ENCODE measurements at regions not wholly inside any gene's neighbourhood (a gene's known extent, or its start where the extent isn't known, plus 50 kb on each side); places are given as distances from the start of the nearest gene placed in this dataset.

DNA sequence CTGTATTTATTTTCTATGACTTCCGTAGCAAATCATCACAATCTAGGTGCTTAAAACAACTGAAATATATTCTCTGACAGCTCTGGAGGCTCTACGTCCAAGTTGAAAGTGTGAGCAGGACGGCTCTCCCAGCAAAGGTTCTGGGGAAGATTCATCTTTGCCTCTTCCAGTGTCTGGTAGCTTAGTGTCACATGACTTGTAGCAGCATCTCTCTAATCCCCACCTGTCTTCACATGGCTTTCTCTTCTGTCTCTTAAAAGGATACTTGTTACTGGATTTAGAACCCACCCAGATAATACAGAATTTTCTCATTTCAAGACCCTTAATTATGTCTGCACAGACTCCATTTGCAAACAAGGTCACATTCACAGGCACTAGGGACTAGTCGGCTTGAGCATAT is 687.7 kb upstream of the RBFOX1 start:
- no peak for DNase-seq

DNA sequence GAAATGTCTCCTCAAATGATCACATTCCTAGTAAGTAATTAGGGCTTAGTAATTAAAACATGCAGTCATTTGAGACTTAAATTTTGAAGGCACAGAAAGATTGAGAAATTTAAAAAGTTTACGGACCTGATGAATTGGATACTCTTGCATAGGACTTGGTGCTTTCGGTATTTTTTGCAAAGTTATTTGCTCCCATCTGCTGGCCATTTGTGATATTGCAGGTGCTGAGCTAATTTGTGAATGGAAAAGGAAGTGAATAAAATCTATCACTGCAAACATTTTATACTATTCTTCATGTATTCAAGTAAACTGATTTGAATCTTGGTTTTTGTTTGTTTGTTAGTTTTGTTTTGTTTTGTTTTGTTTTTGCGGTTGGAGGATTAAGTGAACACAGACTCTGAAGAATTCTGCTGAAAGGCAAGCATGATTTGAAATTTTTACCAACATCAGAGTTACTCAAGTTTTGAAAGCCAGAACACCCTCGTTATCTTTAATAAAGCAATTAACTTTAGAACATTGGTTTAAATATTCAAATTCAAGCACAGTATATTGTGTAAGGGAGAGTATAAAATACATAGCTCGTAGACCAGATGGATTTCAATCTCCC is 689.5 kb upstream of the RBFOX1 start:
- peak; percentile 10 for DNase-seq

DNA sequence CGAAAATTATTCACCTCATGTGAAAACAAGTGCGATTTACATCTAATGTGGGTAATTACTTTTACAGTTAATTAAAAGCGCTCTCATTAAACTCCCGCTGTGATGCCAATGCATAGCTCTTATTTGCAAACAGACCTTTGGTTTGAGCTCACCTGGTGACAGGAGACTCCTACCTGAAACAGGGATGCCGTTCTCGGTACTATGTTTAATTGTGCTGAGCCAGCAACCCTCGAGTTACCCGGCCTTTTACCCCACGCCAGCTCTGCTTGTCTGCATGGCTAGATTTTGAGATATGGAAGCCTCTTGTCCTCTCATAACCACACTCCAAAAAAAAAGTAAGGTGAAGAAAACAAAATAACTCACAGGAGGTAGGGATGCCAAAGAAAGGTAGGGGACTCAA is 690.4 kb upstream of the RBFOX1 start:
- DNase-seq = no peak

DNA sequence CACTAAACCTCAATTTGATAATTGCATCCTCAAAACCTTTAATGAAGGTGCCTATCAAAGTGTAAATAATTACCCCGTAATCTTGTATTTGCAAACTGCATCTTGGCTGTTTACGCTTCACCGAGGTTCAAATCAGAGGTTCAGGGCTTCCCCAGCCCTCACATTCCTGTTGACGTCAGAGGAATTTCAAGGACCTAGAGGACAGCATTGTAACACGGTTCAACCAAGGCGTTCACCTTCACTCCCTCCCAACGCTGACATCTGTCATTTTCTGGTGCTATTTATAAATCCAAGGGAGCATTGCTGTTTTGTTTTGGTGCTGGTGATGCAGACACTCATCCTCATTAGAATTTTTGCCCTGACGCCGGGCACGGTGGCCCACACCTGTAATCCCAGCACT is 691.6 kb upstream of the RBFOX1 start:
- DNase-seq = no peak

DNA sequence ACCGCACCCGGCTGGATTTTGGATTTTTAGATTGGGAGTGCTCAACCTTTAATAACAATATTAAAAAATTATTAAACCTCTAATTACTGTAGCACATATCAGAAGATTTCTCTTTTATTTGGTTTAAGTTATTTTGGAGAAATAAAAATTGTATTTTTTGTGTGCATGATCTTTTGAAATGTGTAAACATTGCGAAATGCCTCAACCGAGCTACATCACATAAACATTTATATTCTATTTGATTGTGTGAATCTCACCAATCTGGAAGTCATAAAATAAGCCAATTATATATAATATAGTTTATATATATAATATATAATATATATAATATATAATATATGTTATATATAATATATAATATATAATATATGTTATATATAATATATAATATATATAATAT is 696.2 kb upstream of the RBFOX1 start:
- no peak for DNase-seq

DNA sequence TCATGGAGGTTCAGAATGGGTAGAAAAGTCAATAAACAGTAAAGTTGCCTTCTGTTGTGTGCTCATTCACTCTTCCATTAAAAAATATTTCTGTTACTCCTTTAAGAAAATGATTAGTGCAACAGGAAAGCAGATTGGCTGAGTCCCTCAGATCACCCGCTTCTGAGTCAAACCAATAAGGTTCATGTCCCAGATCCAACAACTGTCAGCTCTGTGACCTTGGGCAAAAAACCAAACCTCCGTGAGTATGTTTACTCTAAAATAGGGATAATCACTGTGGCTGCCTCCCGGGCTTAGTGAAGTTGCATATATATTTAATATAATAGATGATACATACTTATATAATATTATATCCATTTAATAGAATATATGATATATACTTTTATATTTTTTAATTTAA is 698.5 kb upstream of the RBFOX1 start:
- DNase-seq = no peak

DNA sequence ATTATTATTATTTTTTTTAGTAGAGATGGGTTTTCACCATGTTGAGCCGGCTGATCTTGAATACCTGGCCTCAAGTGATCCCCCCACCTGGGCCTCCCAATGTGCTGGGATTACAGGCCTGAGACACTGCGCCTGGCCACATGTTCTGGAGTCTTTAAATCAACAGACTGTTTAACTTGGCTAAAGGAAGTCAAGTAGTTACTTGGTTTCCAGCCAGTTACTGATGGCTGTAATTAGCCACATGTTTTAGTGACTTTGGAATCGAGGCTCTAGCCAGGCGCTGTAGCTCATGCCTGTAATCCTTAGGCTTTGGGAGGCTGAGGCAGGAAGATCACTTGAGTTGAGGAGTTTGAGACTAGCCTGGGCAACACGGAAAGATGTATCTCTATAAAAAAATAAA is 699.2 kb upstream of the RBFOX1 start:
- DNase-seq = no peak

DNA sequence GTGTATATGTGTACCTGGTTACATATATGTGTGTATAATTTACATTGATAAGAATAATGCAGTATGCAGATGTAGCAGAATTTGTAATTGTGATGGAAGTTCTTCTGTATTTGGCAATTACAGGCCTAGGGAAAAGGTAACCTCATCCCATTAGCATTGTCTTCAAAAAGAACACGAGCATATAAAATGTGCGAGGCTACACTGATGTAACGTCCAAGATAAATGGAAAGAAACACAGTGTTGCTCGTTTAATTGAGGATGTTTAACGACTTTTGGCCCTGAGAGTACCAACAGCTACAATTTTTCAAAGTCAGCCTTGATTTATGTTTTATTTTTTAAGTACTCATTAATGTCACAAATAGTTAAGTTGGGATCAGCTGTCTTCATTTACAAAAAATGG is 703.5 kb upstream of the RBFOX1 start:
- no peak for DNase-seq

DNA sequence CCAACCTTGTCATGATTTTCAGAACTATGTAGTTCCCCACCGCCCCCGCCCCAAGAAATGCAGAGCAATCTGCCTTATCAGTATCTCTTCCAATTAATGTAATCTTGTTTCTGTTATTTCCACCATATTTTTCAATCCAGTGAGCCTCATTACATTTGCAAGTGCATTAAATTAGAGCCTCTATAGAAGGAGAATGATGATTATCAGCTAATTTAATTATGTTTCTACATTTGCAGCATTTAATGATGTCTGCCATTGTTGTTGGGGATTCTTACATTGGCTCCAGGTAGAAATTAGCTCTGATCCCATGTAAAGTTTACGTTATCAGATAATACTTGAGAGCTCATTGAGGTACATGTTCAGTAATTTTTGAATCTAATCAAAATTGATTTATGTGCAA is 707.0 kb upstream of the RBFOX1 start:
- DNase-seq = no peak

DNA sequence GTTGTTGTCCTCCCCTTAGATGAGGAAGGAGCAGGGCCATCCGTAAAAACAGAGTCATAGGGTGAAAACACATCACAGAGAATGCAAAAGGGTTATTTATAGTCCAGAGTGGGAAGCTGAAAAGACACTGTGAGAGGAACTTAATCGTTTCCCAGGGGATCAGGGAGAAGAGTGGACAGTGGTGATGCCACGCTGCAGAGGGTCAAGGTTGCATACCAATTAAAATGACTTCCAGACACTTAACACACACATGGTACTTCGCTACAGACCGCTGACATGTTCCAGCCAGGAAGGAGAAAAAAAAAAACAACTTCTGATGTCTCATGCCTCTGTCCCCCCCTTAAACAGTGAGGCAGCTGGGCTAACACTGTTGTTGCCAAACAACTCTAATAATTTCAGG is 713.8 kb upstream of the RBFOX1 start:
- DNase-seq = no peak

DNA sequence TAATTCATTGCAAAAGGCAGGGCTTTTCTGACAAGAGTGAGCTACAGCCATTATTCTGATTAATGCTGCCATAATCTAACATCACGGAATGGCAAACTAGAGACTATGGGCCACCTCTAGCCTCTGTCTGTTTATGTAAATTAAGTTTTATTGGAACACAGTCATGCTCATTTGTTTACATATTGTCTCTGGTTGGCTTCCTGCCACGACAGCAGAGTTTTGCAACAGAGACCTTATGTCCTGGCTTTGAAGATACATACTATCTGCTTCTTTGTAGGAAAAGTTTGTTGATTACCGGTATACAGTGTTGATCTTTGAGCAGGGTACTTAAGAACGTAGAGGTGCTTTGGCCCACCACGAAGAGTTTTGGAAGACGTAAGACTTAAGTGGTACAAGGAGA is 715.9 kb upstream of the RBFOX1 start:
- no peak for DNase-seq

DNA sequence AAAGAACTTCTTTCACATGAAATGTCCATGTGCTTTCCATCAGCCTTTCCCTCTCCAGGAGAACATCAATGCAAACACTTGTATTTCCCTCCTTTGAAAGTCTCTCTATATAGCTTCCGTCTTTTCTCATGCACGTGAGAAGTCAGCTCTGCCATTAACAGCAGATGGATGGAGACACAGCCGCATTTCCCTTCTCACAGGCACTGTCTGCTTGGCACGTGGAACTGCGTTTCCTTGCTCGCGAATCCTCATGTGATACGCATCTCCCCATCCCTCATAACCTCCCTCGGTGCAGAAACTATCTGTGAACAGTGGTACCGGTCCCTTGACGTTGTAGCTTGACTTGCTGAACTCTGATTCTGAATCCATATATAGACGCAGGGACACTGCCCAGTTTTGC is 717.0 kb upstream of the RBFOX1 start:
- no peak for DNase-seq

DNA sequence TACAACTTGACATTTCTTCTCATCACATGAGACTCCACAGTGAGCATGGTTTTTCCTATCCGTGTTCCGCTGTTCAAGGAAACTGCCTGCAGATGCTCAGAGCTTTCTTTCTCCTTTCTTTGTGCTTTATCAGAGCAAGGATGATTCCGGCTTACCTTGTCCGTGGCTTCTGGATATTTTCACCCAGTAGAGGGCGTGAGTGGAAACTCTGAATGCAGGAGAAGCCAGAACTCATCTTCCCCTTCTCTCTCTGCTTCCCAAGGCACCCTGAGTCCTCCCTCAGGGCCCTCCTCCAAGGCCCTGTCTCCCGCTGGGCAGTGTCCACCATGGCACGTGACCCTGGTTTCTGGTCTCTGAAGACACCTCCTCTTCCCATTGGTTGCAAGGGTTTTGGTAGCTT is 721.1 kb upstream of the RBFOX1 start:
- no peak for DNase-seq

DNA sequence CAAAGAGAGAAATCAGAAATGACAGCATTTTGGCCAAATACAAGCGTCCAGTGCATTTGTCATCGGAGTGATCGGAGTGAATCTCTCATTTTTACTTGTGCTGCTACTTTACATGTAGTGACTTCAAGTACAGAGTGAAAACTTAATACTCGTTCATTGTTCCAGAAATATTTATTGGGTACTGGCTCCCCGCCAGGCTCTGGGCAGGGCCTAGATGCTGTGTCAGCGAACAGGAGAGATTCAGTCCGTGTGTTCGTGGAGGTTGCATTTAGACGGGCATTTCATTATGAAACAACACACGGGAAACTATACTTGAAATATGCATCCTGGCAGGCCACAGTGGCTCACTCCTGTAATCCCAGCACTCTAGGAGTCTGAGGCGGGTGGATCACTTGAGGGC is 727.2 kb upstream of the RBFOX1 start:
- DNase-seq = no peak

DNA sequence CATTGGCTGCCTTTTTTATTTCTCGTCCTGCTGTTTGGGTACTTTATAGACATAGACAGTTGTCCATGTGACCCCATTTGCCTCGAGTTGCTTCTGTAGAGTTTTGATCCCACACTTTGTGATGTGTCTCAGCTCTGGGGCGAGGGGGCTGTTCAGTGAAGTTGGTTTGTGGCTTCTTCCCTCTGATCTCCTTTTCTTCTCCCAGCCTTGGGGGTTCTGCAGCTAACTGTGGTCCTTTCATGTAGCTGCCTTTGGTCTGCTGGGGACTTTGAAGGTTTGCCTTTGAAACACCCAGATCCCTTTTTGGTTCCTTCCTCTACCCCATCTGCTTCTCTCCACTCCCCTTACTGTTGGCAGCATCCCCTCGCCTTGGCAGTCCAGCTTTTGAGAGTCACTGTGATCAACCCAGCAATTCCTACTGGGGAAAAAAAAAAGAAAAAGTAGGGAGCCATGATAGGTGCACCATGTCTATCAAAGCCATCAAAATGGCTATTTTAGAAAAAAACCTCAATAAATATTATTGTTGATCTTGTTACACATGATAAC is 728.8 kb upstream of the RBFOX1 start:
- DNase-seq = no peak

DNA sequence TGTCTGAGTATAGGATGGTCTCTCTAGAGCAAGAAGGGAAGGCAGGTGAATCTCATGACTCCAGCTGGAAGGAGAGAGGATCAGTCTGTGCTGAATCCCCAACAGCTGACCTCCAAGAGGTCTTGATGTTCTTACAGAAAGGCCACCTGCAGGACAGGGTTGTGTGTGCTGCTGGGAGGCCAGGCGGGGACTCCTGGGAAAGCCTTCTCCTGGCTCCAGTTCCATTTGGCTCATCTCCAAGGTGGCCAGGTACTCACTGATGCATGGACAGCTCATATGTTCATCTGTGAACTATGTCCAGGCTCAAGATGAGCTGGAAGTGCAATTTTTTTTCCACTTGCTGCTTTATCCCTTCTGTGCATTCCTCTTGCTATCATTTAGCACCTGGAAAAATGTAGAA is 730.2 kb upstream of the RBFOX1 start:
- DNase-seq = no peak

DNA sequence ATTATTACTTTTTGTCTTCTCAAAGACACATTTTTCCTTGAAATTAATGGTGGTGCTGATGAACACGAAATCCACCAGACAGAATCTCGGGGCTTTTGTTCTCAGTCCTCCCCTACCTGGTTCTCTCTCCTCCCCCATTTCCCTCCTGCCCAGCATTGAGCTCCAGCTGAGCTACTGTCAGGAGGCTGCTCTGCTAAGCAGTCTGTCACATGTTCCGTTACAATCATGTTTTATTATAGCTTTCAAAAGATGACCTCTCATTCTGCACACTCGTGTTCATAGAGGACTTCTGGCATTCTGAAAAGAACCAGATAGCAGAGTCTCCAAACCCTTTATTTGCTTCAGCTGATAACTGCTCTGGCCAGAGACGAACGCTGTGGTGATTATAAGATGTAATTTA is 732.5 kb upstream of the RBFOX1 start:
- DNase-seq = no peak

DNA sequence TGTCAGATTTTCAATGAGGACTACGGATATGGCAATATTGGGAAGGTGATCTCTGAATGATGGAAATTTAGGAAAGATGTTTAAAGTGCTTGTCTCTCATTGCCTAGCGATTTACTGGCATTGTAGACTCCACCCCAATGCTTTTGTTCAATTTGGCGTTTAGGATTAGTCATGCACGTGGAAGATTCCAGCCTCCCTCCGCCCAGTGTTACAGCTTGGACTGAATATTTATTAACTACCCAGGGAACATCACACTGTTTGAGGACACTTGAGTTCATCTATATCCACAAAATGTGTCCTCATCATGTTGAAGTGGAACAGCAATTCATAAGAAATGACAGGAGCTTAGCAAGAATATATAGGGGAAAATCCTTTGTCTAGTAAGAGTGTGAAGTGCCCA is 738.8 kb upstream of the RBFOX1 start:
- DNase-seq = no peak

DNA sequence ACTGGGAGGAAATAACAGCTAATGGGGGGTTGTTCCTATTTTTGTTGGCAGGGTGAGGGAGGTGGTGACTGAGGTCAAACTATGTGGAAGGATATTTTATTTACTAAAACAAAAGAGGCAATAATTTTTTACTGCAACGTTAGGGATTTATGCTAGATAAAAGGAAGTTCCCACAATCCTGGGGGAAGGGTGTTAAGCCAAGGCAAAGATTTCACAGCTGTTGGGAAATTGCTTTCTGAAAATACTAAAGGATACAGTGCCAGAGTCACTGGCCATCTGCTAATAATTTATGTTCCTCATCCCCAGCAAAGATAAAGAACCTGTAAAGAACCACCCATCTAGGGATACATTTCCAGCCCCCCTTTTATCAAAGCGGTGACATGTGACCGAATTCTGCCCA is 756.0 kb upstream of the RBFOX1 start:
- DNase-seq = no peak

DNA sequence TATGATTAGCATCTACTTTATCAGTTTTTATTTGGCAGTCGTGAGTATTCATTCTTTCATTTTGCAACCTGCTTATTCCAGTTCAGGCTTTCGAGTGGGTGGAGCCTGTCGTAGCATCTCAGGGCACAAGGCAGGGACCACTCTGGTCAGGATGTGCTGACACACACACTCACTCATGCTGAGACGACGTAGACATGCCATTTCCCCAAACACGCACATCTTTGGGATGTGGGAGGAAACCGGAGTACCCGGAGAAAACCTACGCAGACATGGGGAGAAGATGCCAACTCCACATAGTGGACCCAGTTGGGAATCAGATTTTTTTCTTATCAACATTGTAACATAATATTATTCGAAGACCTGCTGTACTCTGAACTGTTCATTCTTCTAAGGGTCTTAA is 756.5 kb upstream of the RBFOX1 start:
- DNase-seq = no peak

DNA sequence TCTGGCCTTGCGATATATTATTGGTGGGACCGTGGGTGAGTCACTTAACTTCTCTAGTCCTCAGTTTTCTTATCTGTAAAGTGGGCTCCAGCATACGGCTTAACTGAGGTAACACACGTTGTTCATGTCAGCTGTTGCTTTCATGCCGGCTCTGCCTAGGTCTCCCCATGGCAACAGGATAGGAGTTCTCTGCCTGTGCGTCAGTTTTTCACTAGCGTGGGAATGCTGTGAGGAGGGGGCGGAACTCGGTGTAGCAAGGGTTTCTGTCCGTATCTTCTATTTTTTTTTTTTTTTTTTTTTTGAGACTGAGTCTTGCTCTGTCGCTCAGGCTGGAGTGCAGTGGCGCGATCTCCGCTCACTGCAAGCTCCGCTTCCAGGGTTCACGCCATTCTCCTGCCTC is 758.5 kb upstream of the RBFOX1 start:
- no peak for DNase-seq

DNA sequence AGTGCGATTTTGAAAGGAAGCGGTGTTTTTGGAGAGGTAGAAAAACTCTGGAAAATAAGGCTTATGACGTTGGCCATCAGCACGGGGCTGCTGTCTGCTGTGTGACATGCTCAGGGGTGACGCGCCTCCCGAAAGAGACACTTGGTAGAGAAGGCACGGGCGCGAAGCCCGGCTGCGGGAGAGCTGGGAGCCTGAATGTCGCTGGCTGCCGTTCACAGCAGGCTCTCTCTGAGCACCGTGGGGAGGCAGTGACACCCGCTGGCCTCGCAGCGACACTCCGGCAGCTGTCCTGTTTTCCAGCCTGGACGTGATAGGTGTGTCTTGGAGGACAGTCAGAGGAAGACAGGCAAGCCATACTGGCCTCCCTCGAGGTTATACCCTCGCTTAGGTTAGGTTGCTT is 759.1 kb upstream of the RBFOX1 start:
- no peak for DNase-seq

DNA sequence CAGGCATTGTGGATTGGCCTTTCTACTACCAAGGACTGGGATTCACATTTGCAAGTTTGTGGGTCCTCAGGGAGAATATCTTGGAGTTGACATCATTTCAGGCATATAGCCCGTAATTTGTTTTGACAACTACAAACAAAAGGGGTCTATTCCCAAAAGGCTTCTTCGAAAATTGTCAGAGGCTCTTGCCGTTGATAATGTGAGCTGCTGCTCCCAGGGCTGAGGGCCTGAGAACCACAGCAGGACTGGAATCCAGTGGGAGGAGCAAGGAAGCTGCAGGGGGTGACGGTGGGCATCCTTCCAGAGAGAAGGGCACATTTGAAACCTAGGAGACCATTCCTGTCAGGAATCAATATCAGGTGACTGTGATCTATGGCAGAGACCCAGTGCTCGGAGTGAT is 761.6 kb upstream of the RBFOX1 start:
- no peak for DNase-seq

DNA sequence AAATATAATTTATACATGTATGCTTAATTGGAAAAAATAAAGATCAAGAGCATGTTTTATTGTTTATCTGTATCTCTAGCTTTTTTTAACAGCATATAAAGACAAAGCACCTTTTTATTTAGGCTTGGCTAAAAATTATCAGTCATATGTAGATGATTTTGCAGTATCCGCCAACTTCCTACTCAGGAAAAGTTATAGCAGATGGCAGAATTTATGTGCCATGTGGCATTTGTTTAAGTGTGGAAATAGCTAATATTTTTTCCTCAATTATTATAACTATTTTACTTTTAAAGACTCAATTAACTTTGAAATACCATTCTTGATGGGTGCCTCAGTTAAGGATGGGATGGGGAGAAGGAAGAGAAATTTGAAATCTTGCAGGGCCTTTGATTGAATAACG is 762.1 kb upstream of the RBFOX1 start:
- DNase-seq = no peak

DNA sequence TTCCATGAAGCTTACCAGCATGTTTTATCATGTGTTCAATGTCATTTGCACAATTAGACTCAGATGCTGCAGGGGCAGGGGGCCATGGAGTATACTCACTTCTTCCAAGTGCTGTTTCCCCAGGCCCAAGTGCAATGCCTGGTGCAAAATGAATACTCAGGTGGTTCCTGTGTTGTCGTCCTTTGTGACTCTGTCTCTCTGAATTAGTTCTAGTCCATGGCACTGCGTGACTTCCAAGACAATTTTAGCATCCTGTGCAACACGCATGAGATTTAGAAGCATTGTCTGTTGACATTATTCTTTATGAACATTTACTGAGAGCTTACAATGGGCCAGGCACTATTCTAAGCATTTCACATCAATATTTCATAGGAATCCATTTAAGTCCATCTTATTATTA is 769.7 kb upstream of the RBFOX1 start:
- no peak for DNase-seq

Data from NCI-H2107 (cell line).